HG03469 (cell line): ENCODE measurements at regions not wholly inside any gene's neighbourhood (a gene's known extent, or its start where the extent isn't known, plus 50 kb on each side); places are given as distances from the start of the nearest gene placed in this dataset.

ENCODE experiments used
- ATAC-seq: cut with Tn5 transposase; IDR thresholded peaks from one replicate; pipeline ENCODE4 v1.9.1; 2021; ENCODE audit warnings: mild to moderate bottlenecking, moderate library complexity, moderate number of reproducible peaks; ENCODE audit not compliant: unreplicated experiment

GRCh38 chr16:51924744-51925143, 622.2 kb downstream of the TOX3 start:
- ATAC-seq, result no peak

- ATAC-seq, result no peak
These were observed 624.5 kb downstream of the TOX3 start for GRCh38 chr16:51922476-51922875.

GRCh38 chr16:51919736-51920135, 627.2 kb downstream of the TOX3 start:
- no peak for ATAC-seq

- ATAC-seq, result no peak
These were observed 630.1 kb downstream of the TOX3 start for GRCh38 chr16:51916814-51917213.

GRCh38 chr16:51916231-51916630, 630.7 kb downstream of the TOX3 start:
- no peak for ATAC-seq

- ATAC-seq, result no peak
These were observed 639.3 kb downstream of the TOX3 start for GRCh38 chr16:51907680-51908079.

GRCh38 chr16:51900221-51900780, 646.6 kb downstream of the TOX3 start:
- no peak for ATAC-seq

- ATAC-seq, result no peak
These were observed 648.1 kb downstream of the TOX3 start for GRCh38 chr16:51898872-51899271.

GRCh38 chr16:51896013-51896412, 650.9 kb downstream of the TOX3 start:
- no peak for ATAC-seq

GRCh38 chr16:51892293-51893007, 654.5 kb downstream of the TOX3 start:
- no peak for ATAC-seq

- no peak for ATAC-seq
These were observed 658.4 kb downstream of the TOX3 start for GRCh38 chr16:51888534-51888933.

- ATAC-seq, result no peak
These were observed 658.9 kb downstream of the TOX3 start for GRCh38 chr16:51888016-51888415.

GRCh38 chr16:51886456-51886855, 660.5 kb downstream of the TOX3 start:
- ATAC-seq, result no peak

- ATAC-seq, result no peak
These were observed 662.2 kb downstream of the TOX3 start for GRCh38 chr16:51884773-51885172.

- ATAC-seq, result no peak
These were observed 665.2 kb downstream of the TOX3 start for GRCh38 chr16:51881731-51882130.

GRCh38 chr16:51880776-51881175, 666.2 kb downstream of the TOX3 start:
- no peak for ATAC-seq

GRCh38 chr16:51877686-51878085, 669.3 kb downstream of the TOX3 start:
- ATAC-seq, result no peak

GRCh38 chr16:51876934-51877333, 670.0 kb downstream of the TOX3 start:
- no peak for ATAC-seq

- ATAC-seq, result no peak
These were observed 670.4 kb downstream of the TOX3 start for GRCh38 chr16:51876601-51876875.

GRCh38 chr16:51875834-51876600, 670.9 kb downstream of the TOX3 start:
- ATAC-seq, result no peak

GRCh38 chr16:51872524-51872923, 674.4 kb downstream of the TOX3 start:
- no peak for ATAC-seq

- ATAC-seq, result no peak
These were observed 676.6 kb downstream of the TOX3 start for GRCh38 chr16:51870296-51870854.
